ENCODE measurements at regions not wholly inside any gene's neighbourhood (a gene's known extent, or its start where the extent isn't known, plus 50 kb on each side); places are given as distances from the start of the nearest gene placed in this dataset.

GRCh38 chr10:88065383-88066049 is 202.1 kb downstream of the PTEN start:
- POLR2A ChIA-PET: no interaction called here
- H3K27me3 ChIP-seq (ENCODE audit: control insufficient read depth, insufficient read depth, low read length): no peaks in the 10 kb centered on the region
- no peaks in the 10 kb centered on the region for H3K36me3 ChIP-seq (ENCODE audit: control insufficient read depth, insufficient read depth, low read length)
- no peak for DNase-seq (ENCODE audit: low read depth, low spot score)
- no peak overlapping the region for H3K27ac ChIP-seq (ENCODE audit: low read length)
- CTCF ChIA-PET: no interaction called here
- H3K9me3 ChIP-seq (ENCODE audit: control insufficient read depth, insufficient read depth, low read depth, low read length): no peaks in the 10 kb centered on the region
- no TSS peak for BruUV-seq (replicated peaks)
- no peaks in the 10 kb centered on the region for H3K4me1 ChIP-seq (ENCODE audit: control insufficient read depth, insufficient read depth, low read length)
- no peak for TF ChIP-seq TCF7L2 (IDR thresholded peaks at IDR 0.05; ENCODE audit: low read depth, low read length)
- TF ChIP-seq, protein P1, sequence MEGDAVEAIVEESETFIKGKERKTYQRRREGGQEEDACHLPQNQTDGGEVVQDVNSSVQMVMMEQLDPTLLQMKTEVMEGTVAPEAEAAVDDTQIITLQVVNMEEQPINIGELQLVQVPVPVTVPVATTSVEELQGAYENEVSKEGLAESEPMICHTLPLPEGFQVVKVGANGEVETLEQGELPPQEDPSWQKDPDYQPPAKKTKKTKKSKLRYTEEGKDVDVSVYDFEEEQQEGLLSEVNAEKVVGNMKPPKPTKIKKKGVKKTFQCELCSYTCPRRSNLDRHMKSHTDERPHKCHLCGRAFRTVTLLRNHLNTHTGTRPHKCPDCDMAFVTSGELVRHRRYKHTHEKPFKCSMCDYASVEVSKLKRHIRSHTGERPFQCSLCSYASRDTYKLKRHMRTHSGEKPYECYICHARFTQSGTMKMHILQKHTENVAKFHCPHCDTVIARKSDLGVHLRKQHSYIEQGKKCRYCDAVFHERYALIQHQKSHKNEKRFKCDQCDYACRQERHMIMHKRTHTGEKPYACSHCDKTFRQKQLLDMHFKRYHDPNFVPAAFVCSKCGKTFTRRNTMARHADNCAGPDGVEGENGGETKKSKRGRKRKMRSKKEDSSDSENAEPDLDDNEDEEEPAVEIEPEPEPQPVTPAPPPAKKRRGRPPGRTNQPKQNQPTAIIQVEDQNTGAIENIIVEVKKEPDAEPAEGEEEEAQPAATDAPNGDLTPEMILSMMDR (IDR thresholded peaks at IDR 0.05): no peak
- no peak for TF ChIP-seq POLR2AphosphoS5 (IDR thresholded peaks at IDR 0.05; ENCODE audit: low read depth, low read length)
- TF ChIP-seq SIN3A (IDR thresholded peaks at IDR 0.05; ENCODE audit: borderline replicate concordance, insufficient read depth, low read depth, low read length): no peak
- TF ChIP-seq, protein P2, sequence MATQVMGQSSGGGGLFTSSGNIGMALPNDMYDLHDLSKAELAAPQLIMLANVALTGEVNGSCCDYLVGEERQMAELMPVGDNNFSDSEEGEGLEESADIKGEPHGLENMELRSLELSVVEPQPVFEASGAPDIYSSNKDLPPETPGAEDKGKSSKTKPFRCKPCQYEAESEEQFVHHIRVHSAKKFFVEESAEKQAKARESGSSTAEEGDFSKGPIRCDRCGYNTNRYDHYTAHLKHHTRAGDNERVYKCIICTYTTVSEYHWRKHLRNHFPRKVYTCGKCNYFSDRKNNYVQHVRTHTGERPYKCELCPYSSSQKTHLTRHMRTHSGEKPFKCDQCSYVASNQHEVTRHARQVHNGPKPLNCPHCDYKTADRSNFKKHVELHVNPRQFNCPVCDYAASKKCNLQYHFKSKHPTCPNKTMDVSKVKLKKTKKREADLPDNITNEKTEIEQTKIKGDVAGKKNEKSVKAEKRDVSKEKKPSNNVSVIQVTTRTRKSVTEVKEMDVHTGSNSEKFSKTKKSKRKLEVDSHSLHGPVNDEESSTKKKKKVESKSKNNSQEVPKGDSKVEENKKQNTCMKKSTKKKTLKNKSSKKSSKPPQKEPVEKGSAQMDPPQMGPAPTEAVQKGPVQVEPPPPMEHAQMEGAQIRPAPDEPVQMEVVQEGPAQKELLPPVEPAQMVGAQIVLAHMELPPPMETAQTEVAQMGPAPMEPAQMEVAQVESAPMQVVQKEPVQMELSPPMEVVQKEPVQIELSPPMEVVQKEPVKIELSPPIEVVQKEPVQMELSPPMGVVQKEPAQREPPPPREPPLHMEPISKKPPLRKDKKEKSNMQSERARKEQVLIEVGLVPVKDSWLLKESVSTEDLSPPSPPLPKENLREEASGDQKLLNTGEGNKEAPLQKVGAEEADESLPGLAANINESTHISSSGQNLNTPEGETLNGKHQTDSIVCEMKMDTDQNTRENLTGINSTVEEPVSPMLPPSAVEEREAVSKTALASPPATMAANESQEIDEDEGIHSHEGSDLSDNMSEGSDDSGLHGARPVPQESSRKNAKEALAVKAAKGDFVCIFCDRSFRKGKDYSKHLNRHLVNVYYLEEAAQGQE (IDR thresholded peaks at IDR 0.05; ENCODE audit: insufficient read depth in 1 of 2, low read depth in 2 of 2, low read length in 1 of 2): no peak
- in situ Hi-C loops (cut with HindIII; ENCODE audit: low pct_unique_long_range_greater_than_20kb, low sequenced_read_pairs): no loop called here
- ATAC-seq: no peak
- H3K4me3 ChIP-seq (ENCODE audit: low read depth in 2 of 2, low read length in 2 of 2): no peak overlapping the region
- intact Hi-C loops (cut with micrococcal nuclease; ENCODE audit: unreplicated experiment): no loop called here

DNA sequence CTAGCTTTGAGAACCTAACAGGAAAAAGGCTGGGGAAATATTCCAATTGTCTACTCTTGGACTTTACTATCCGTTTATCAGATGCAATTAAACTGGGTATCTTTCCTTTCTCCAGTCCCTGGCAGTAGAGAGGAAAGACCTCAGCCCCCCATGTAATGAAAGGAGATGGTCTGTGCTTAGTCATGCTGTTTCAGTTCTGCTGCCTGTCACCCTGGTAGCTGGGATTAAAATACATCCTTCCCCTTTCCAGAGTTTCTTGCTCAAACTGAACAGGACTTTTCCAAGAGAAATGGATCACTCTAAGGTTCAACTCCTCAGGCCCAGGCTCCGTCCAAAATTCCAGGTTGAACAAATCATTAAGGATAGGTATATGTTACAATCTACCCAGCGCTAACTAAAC is 202.9 kb downstream of the PTEN start:
- intact Hi-C loops (cut with micrococcal nuclease; ENCODE audit: unreplicated experiment): no loop called here
- H3K4me3 ChIP-seq (ENCODE audit: low read depth in 2 of 2, low read length in 2 of 2): no peak overlapping the region
- in situ Hi-C loops (cut with HindIII; ENCODE audit: low pct_unique_long_range_greater_than_20kb, low sequenced_read_pairs): no loop called here
- TF ChIP-seq POLR2AphosphoS5 (IDR thresholded peaks at IDR 0.05; ENCODE audit: low read depth, low read length) (no peak), TCF7L2 (IDR thresholded peaks at IDR 0.05; ENCODE audit: low read depth, low read length) (no peak), SIN3A (IDR thresholded peaks at IDR 0.05; ENCODE audit: borderline replicate concordance, insufficient read depth, low read depth, low read length) (no peak)
- TF ChIP-seq, protein P2 (IDR thresholded peaks at IDR 0.05; ENCODE audit: insufficient read depth in 1 of 2, low read depth in 2 of 2, low read length in 1 of 2): no peak
- TF ChIP-seq, protein P1 (IDR thresholded peaks at IDR 0.05): no peak
- DNase-seq (ENCODE audit: low read depth, low spot score) (no peak), ATAC-seq (no peak)
- BruUV-seq (replicated peaks): no TSS peak
- no peak overlapping the region for H3K27ac ChIP-seq (ENCODE audit: low read length)
- no peaks in the 10 kb centered on the region for H3K36me3 ChIP-seq (ENCODE audit: control insufficient read depth, insufficient read depth, low read length)
- no peaks in the 10 kb centered on the region for H3K9me3 ChIP-seq (ENCODE audit: control insufficient read depth, insufficient read depth, low read depth, low read length)
- ChIA-PET CTCF (no interaction called here), POLR2A (interaction anchor here (0.7 kb wide), 1 partner anchor 121 kb away, joined by 4 read pairs; no protein-coding TSS in a partner anchor)
- H3K4me1 ChIP-seq (ENCODE audit: control insufficient read depth, insufficient read depth, low read length): no peaks in the 10 kb centered on the region
- H3K27me3 ChIP-seq (ENCODE audit: control insufficient read depth, insufficient read depth, low read length): no peaks in the 10 kb centered on the region

All from Panc1 (cell line).